ENCODE measurements at regions not wholly inside any gene's neighbourhood (a gene's known extent, or its start where the extent isn't known, plus 50 kb on each side); places are given as distances from the start of the nearest gene placed in this dataset.

DNA sequence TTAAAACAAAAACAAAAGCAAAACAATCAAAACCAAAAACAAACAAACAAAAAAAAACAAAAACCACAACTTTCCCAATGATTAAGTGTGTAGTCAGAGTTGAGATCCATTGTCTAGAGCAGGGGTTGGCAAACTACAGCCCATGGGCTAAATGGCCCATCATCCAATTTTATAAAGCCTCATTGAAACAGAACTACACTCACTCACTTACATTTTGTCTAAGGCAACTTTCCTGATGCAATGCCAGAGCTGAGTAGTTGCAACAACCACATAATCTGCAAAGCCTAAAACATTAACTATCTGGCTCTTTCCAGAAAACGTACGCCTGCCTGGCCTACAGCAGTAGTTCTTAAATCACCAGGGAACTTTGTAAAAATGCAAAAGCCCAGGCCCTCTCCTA is 124.1 kb downstream of the SOX9 start:
- no peaks in the 10 kb centered on the region for H3K36me3 ChIP-seq (ENCODE audit: control insufficient read depth, insufficient read depth, low read length)
- H3K4me1 ChIP-seq (ENCODE audit: control insufficient read depth, insufficient read depth, low read length): no peaks in the 10 kb centered on the region
- no peak overlapping the region for H3K4me3 ChIP-seq (ENCODE audit: low read length)
- no peak overlapping the region for H3K9ac ChIP-seq (ENCODE audit: low read length)
- no peaks in the 10 kb centered on the region for H3K27me3 ChIP-seq (ENCODE audit: control insufficient read depth, insufficient read depth, low read length)
- no peak overlapping the region for H3K27ac ChIP-seq (ENCODE audit: low read depth, low read length)

GRCh38 chr17:72249441-72249840 is 128.6 kb downstream of the SOX9 start:
- H3K27me3 ChIP-seq (ENCODE audit: control insufficient read depth, insufficient read depth, low read length): no peaks in the 10 kb centered on the region

DNA sequence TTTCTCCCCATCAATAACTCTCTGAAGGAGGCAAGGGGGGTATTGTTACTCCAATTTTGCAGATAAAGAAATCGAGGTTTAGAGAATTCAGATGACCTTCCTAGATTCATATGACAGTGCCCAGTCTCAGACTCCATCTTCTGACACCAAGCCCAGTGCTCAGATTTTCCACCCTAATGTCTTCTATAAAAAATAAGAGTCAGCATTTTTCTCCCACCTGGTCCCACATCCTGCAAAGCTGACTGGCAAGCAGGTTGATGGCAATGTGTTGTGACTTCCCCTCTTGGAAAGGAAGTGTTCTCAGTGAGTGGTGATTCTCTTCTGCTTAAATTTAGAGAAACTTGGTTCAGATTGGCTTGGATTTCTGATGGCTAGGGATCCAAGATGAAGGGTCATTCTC is 129.4 kb downstream of the SOX9 start:
- no peak overlapping the region for H3K9ac ChIP-seq (ENCODE audit: low read length)

More at GRCh38 chr17:72249441-72249840, 128.6 kb downstream of the SOX9 start:
- no peaks in the 10 kb centered on the region for H3K36me3 ChIP-seq (ENCODE audit: control insufficient read depth, insufficient read depth, low read length)
- H3K4me1 ChIP-seq (ENCODE audit: control insufficient read depth, insufficient read depth, low read length): no peaks in the 10 kb centered on the region
- H3K4me3 ChIP-seq (ENCODE audit: low read length): no peak overlapping the region
- no peak overlapping the region for H3K27ac ChIP-seq (ENCODE audit: low read depth, low read length)
- no peak overlapping the region for H3K9ac ChIP-seq (ENCODE audit: low read length)

GRCh38 chr17:72253597-72253996 is 132.8 kb downstream of the SOX9 start:
- H3K36me3 ChIP-seq (ENCODE audit: control insufficient read depth, insufficient read depth, low read length): no peaks in the 10 kb centered on the region
- no peak overlapping the region for H3K4me3 ChIP-seq (ENCODE audit: low read length)
- no peaks in the 10 kb centered on the region for H3K27me3 ChIP-seq (ENCODE audit: control insufficient read depth, insufficient read depth, low read length)
- H3K27ac ChIP-seq (ENCODE audit: low read depth, low read length): no peak overlapping the region
- no peak overlapping the region for H3K9ac ChIP-seq (ENCODE audit: low read length)
- no peaks in the 10 kb centered on the region for H3K4me1 ChIP-seq (ENCODE audit: control insufficient read depth, insufficient read depth, low read length)

More for the DNA sequence above, 129.4 kb downstream of the SOX9 start:
- no peak overlapping the region for H3K4me3 ChIP-seq (ENCODE audit: low read length)
- no peaks in the 10 kb centered on the region for H3K27me3 ChIP-seq (ENCODE audit: control insufficient read depth, insufficient read depth, low read length)
- no peak overlapping the region for H3K27ac ChIP-seq (ENCODE audit: low read depth, low read length)
- no peaks in the 10 kb centered on the region for H3K4me1 ChIP-seq (ENCODE audit: control insufficient read depth, insufficient read depth, low read length)
- no peaks in the 10 kb centered on the region for H3K36me3 ChIP-seq (ENCODE audit: control insufficient read depth, insufficient read depth, low read length)

DNA sequence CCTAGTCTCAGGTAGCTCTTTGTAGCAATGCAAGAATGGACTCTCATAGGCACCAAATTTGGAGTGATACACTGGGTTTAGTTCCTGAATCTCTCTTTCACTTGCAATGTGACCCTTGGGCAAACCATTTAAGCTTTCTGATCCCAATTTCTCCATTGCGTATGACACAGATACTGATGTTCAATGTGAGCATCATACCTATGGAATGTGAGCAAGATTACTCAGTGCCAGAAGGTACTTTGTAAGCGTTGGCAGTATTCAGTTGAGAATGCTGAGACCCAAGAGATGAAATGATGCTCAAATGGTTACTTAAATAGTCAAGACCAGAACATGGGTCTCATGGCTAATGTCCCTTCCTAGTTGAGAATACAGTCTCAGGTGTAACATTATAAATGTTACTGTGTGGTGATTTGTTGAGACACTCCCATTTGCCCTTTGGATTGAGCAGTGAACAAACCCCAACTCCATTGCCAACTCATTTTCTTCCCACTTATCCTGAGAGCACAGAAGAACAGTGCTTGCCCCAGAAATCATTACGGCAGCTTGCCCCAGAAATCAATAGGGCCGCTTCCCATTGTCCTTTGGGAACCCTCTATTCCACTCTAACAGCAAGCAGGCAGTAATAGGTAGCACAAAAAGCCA is 134.1 kb downstream of the SOX9 start:
- no peak overlapping the region for H3K9ac ChIP-seq (ENCODE audit: low read length)
- H3K4me1 ChIP-seq (ENCODE audit: control insufficient read depth, insufficient read depth, low read length): no peaks in the 10 kb centered on the region
- H3K36me3 ChIP-seq (ENCODE audit: control insufficient read depth, insufficient read depth, low read length): no peaks in the 10 kb centered on the region
- H3K27ac ChIP-seq (ENCODE audit: low read depth, low read length): no peak overlapping the region
- H3K27me3 ChIP-seq (ENCODE audit: control insufficient read depth, insufficient read depth, low read length): no peaks in the 10 kb centered on the region
- no peak overlapping the region for H3K4me3 ChIP-seq (ENCODE audit: low read length)

GRCh38 chr17:72255481-72255880 is 134.7 kb downstream of the SOX9 start:
- H3K27me3 ChIP-seq (ENCODE audit: control insufficient read depth, insufficient read depth, low read length): no peaks in the 10 kb centered on the region
- no peaks in the 10 kb centered on the region for H3K4me1 ChIP-seq (ENCODE audit: control insufficient read depth, insufficient read depth, low read length)
- no peaks in the 10 kb centered on the region for H3K36me3 ChIP-seq (ENCODE audit: control insufficient read depth, insufficient read depth, low read length)
- no peak overlapping the region for H3K4me3 ChIP-seq (ENCODE audit: low read length)
- no peak overlapping the region for H3K9ac ChIP-seq (ENCODE audit: low read length)
- no peak overlapping the region for H3K27ac ChIP-seq (ENCODE audit: low read depth, low read length)

DNA sequence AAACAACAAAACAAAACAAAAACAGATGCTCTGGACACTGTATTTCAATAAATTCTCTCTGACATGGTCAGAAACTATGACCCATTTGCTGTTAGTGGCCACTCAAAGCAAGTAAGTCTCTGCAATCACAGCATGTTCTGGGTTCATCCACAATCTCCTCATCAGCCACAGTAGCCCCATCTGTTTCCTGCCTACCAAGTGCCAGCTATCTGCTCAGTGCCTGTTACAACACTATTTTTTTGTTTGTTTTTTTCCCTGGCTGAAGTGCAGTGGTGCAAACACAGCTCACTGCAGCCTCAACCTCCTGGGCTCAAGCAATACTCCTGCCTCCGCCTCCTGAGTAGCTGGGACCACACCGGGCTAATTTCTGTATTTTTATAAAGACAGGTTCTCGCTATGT is 137.9 kb downstream of the SOX9 start:
- Histone ChIP-seq H3K4me1 (ENCODE audit: control insufficient read depth, insufficient read depth, low read length) (no peaks in the 10 kb centered on the region), H3K27me3 (ENCODE audit: control insufficient read depth, insufficient read depth, low read length) (no peaks in the 10 kb centered on the region)

GRCh38 chr17:72259922-72260321 is 139.1 kb downstream of the SOX9 start:
- H3K27ac ChIP-seq (ENCODE audit: low read depth, low read length): no peak overlapping the region
- no peaks in the 10 kb centered on the region for H3K4me1 ChIP-seq (ENCODE audit: control insufficient read depth, insufficient read depth, low read length)
- H3K9ac ChIP-seq (ENCODE audit: low read length): no peak overlapping the region
- no peaks in the 10 kb centered on the region for H3K27me3 ChIP-seq (ENCODE audit: control insufficient read depth, insufficient read depth, low read length)
- no peaks in the 10 kb centered on the region for H3K36me3 ChIP-seq (ENCODE audit: control insufficient read depth, insufficient read depth, low read length)
- no peak overlapping the region for H3K4me3 ChIP-seq (ENCODE audit: low read length)

More for the DNA sequence above, 137.9 kb downstream of the SOX9 start:
- Histone ChIP-seq H3K36me3 (ENCODE audit: control insufficient read depth, insufficient read depth, low read length) (no peaks in the 10 kb centered on the region), H3K4me3 (ENCODE audit: low read length) (no peak overlapping the region), H3K27ac (ENCODE audit: low read depth, low read length) (no peak overlapping the region), H3K9ac (ENCODE audit: low read length) (no peak overlapping the region)

DNA sequence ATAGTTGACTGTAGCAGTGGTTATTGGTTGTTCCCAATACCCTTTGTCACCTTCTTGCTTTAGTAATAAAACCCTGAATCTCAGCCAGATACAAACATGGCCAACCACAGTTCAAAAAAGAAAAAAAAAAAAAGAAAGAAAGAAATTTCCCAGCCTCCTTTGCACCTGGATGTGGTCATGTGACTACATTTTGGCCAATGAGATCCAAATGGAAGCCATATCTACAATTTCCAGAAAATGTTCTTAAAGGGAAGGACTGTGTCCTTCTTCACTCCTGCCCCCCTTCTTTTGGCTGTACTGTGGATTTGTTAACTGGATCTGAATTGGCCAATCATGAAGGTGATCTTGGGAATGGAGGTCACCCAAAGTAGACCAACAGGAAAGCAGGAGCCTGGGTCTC is 141.9 kb downstream of the SOX9 start:
- Histone ChIP-seq H3K4me1 (ENCODE audit: control insufficient read depth, insufficient read depth, low read length) (no peaks in the 10 kb centered on the region), H3K4me3 (ENCODE audit: low read length) (no peak overlapping the region)

DNA sequence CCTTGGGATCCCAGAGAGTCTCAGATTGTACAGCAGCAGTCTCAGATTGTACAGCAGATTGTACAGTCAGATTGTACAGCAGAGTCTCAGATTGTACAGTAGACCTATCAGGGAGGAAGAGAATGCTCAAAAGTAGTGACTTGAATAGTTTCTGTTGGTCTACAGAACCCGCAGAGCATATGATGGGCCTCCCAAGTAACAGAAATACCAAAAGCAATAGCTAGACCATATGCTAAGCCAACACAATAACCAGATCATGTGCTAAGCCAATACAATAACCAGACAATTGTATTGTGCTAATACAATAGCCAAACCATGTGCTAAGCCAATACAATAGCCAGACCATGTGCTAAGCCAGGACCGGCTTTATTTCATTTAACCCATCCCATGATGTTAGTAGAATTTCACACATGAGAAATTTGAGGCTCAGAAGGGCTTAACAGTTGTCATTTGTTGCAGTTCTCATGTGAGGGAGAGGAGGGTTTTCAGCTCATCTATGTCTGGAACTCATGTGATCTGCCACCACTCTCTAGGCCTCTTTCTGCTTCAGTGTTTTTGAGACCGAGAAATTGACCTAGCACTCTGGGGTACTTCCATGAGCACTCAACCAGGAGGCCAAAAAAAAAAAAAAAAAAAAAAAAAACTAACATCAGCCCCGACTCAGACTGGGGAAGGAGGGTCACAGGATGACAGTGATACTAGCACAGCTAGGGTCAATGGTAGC is 144.0 kb downstream of the SOX9 start:
- Histone ChIP-seq H3K4me3 (ENCODE audit: low read length) (no peak overlapping the region), H3K27me3 (ENCODE audit: control insufficient read depth, insufficient read depth, low read length) (no peaks in the 10 kb centered on the region), H3K9ac (ENCODE audit: low read length) (no peak overlapping the region), H3K36me3 (ENCODE audit: control insufficient read depth, insufficient read depth, low read length) (no peaks in the 10 kb centered on the region), H3K4me1 (ENCODE audit: control insufficient read depth, insufficient read depth, low read length) (no peaks in the 10 kb centered on the region), H3K27ac (ENCODE audit: low read depth, low read length) (no peak overlapping the region)

More for the DNA sequence above, 141.9 kb downstream of the SOX9 start:
- no peak overlapping the region for H3K27ac ChIP-seq (ENCODE audit: low read depth, low read length)
- H3K36me3 ChIP-seq (ENCODE audit: control insufficient read depth, insufficient read depth, low read length): no peaks in the 10 kb centered on the region
- H3K9ac ChIP-seq (ENCODE audit: low read length): no peak overlapping the region
- no peaks in the 10 kb centered on the region for H3K27me3 ChIP-seq (ENCODE audit: control insufficient read depth, insufficient read depth, low read length)

GRCh38 chr17:72266112-72266775 is 145.4 kb downstream of the SOX9 start:
- Histone ChIP-seq H3K36me3 (ENCODE audit: control insufficient read depth, insufficient read depth, low read length) (no peaks in the 10 kb centered on the region), H3K27ac (ENCODE audit: low read depth, low read length) (no peak overlapping the region), H3K9ac (ENCODE audit: low read length) (no peak overlapping the region), H3K27me3 (ENCODE audit: control insufficient read depth, insufficient read depth, low read length) (no peaks in the 10 kb centered on the region), H3K4me3 (ENCODE audit: low read length) (no peak overlapping the region), H3K4me1 (ENCODE audit: control insufficient read depth, insufficient read depth, low read length) (no peaks in the 10 kb centered on the region)

- no peak overlapping the region for H3K9ac ChIP-seq (ENCODE audit: low read length)
- H3K36me3 ChIP-seq (ENCODE audit: control insufficient read depth, insufficient read depth, low read length): no peaks in the 10 kb centered on the region
- H3K27ac ChIP-seq (ENCODE audit: low read depth, low read length): no peak overlapping the region
- H3K4me3 ChIP-seq (ENCODE audit: low read length): no peak overlapping the region
- no peaks in the 10 kb centered on the region for H3K4me1 ChIP-seq (ENCODE audit: control insufficient read depth, insufficient read depth, low read length)
- no peaks in the 10 kb centered on the region for H3K27me3 ChIP-seq (ENCODE audit: control insufficient read depth, insufficient read depth, low read length)
Observed at GRCh38 chr17:72267601-72268000, 146.8 kb downstream of the SOX9 start.

Measured in rectal smooth muscle tissue (tissue), 1 donor.